Heart left ventricle (tissue), 13 donors: ENCODE measurements at regions not wholly inside any gene's neighbourhood (a gene's known extent, or its start where the extent isn't known, plus 50 kb on each side); places are given as distances from the start of the nearest gene placed in this dataset.
"Not testable (repeated sequence)": the region's sequence is repeated elsewhere in the genome, so short reads cannot be mapped to it uniquely, and the experiment has no call there.

ENCODE experiments used
- POLR2A ChIP-seq, 2 donors: fragments of 450-650 bp; IDR thresholded peaks; one replicate each; pipeline ENCODE4 v1.6.1; 2017; ENCODE audit warnings: antibody characterized with exemption in 2 of 2, mild to moderate bottlenecking in 2 of 2, moderate library complexity in 2 of 2
- TF ChIP-seq, protein P1 (sequence below), 12 donors: fragments of 200-600 bp; sonication (generic) in 4 of 12; IDR thresholded peaks; one replicate each; pipeline versions ENCODE4 v1.5.0 to v1.8.0; 2018 to 2022; ENCODE audit warnings: antibody characterized with exemption in 12 of 12, mild to moderate bottlenecking in 5 of 12
- donor health status: ischemic (EF 13 %, LVEDD 7.1; RV severe dilation, severe dysfunction).
- donor health status: DM: no; HTN: yes; CAD: no.
- donor health status: DM: no; HTN: no; CAD: no.
- donor health status: ischemic (EF 25% LVEDD 6.9; RV normal size, moderate dysfunction).
- donor health status: ischemic (EF 25% LVEDD 5.7; RV mildly dilated, moderate dysfunction).
- donor health status: ischemic (EF 35%, LVEDD 5.7; RV mildly dilated, moderate dysfunction).
- donor health status: nonischemic (EF 11% LVEDD 7.7; RV severe dilation, severe dysfunction).
- donor health status: DM: yes; HTN: yes; CAD: no.
- donor health status: PGD.
- donor health status: ischemic (EF 29% LVEDD 5.4; RV normal size, mild dysfunction).
- donor health status: nonischemic (EF 23%, LVEDD 6.1; RV moderate dilation, normal function).

GRCh38 chr10:46792657-46793357 lies 118.4 kb upstream of the PTPN20 start:
- TF ChIP-seq, protein P1, sequence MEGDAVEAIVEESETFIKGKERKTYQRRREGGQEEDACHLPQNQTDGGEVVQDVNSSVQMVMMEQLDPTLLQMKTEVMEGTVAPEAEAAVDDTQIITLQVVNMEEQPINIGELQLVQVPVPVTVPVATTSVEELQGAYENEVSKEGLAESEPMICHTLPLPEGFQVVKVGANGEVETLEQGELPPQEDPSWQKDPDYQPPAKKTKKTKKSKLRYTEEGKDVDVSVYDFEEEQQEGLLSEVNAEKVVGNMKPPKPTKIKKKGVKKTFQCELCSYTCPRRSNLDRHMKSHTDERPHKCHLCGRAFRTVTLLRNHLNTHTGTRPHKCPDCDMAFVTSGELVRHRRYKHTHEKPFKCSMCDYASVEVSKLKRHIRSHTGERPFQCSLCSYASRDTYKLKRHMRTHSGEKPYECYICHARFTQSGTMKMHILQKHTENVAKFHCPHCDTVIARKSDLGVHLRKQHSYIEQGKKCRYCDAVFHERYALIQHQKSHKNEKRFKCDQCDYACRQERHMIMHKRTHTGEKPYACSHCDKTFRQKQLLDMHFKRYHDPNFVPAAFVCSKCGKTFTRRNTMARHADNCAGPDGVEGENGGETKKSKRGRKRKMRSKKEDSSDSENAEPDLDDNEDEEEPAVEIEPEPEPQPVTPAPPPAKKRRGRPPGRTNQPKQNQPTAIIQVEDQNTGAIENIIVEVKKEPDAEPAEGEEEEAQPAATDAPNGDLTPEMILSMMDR (IDR thresholded peaks at IDR 0.05), result not testable (repeated sequence)
- TF ChIP-seq POLR2A (IDR thresholded peaks at IDR 0.05), result not testable (repeated sequence)
